ENCODE measurements at regions not wholly inside any gene's neighbourhood (a gene's known extent, or its start where the extent isn't known, plus 50 kb on each side); places are given as distances from the start of the nearest gene placed in this dataset.
"Not testable (repeated sequence)": the region's sequence is repeated elsewhere in the genome, so short reads cannot be mapped to it uniquely, and the experiment has no call there.

DNA sequence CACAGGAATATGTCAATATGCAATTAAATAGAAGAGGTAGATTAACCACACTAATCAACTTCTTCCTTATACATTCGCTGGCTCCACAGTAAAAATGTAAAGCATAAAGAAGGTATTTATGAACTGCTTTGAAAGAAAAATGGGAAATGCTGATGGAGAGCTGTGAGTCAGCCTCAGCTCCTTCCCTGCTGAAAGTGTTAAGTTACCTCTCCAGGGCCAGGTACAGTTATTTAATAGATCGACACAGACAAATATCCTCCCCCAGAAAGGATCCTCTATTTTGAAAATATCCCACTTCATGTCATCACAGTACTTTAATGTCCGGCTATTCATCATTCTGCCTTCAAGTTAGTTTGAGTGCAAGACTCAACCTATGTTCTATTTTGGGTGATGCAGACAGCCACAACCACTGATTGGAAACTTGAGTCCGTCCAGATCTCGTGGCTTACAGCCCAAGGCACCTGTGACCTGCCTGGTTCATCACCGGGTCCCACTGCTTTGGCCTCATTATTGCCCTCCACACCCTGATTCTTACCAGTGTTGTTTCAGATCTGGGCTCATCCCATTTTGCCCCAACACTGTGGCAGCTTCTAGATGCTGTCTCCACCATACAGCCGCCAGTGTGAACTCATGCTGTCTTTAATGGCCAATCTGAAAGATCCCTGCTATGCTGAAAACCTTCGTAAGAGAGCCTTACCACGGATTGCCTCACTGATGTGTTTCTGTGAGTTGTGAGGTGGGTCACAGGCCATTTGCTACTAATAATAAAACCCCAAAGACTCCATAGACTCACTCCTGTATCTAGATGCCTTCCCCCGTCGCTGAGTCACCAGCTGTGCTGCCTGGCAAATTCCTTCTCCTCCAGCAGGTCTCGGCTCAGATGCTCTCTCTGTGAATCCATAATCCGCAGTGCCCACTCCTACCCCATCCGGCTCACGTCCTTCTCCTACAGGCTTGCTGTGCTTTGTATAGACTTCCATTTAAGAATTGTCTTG is 56.2 kb upstream of the DDAH1 start:
- TF ChIP-seq, protein P1, sequence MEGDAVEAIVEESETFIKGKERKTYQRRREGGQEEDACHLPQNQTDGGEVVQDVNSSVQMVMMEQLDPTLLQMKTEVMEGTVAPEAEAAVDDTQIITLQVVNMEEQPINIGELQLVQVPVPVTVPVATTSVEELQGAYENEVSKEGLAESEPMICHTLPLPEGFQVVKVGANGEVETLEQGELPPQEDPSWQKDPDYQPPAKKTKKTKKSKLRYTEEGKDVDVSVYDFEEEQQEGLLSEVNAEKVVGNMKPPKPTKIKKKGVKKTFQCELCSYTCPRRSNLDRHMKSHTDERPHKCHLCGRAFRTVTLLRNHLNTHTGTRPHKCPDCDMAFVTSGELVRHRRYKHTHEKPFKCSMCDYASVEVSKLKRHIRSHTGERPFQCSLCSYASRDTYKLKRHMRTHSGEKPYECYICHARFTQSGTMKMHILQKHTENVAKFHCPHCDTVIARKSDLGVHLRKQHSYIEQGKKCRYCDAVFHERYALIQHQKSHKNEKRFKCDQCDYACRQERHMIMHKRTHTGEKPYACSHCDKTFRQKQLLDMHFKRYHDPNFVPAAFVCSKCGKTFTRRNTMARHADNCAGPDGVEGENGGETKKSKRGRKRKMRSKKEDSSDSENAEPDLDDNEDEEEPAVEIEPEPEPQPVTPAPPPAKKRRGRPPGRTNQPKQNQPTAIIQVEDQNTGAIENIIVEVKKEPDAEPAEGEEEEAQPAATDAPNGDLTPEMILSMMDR (conservative IDR thresholded peaks at IDR 0.05; ENCODE audit: low read depth, low read length), result not testable (repeated sequence)
- TF ChIP-seq CEBPB (IDR thresholded peaks at IDR 0.05; ENCODE audit: low read depth, low read length), result peak; percentile 81
- not testable (repeated sequence) for TF ChIP-seq RFX5 (IDR thresholded peaks at IDR 0.05; ENCODE audit: low read depth, low read length); POLR2A (IDR thresholded peaks at IDR 0.05; ENCODE audit: low read depth, low read length); SMC3 (IDR thresholded peaks at IDR 0.05; ENCODE audit: low read depth, low read length); RAD21 (IDR thresholded peaks at IDR 0.05; ENCODE audit: low read length); NFE2L2 (IDR thresholded peaks at IDR 0.05; ENCODE audit: low read depth, low read length)
- TF ChIP-seq, protein P2, sequence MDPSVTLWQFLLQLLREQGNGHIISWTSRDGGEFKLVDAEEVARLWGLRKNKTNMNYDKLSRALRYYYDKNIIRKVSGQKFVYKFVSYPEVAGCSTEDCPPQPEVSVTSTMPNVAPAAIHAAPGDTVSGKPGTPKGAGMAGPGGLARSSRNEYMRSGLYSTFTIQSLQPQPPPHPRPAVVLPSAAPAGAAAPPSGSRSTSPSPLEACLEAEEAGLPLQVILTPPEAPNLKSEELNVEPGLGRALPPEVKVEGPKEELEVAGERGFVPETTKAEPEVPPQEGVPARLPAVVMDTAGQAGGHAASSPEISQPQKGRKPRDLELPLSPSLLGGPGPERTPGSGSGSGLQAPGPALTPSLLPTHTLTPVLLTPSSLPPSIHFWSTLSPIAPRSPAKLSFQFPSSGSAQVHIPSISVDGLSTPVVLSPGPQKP (IDR thresholded peaks at IDR 0.05; ENCODE audit: borderline replicate concordance, low read depth, low read length), result not testable (repeated sequence)

Measured in IMR-90 (cell line).